ENCODE measurements at regions not wholly inside any gene's neighbourhood (a gene's known extent, or its start where the extent isn't known, plus 50 kb on each side); places are given as distances from the start of the nearest gene placed in this dataset.

DNA sequence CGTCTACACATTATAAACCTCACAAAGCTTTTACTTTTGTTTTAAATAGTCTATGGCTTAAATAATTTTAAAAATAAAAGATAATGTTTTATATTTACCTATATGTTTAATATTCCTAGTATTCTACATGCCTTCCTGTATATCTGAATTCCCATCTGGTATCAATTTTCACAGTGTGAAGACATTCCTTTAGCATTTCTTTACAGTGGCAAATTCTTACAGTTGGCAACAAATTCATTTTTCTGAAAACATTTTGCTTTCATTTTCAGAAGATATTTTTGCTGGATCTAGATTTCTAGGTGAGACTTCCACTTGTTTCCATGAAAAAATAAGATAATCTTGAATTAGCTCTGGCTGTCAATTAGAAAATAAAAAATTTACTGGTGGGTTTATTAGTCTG is 471.4 kb upstream of the NAALADL2 start:
- TF ChIP-seq, protein P1, sequence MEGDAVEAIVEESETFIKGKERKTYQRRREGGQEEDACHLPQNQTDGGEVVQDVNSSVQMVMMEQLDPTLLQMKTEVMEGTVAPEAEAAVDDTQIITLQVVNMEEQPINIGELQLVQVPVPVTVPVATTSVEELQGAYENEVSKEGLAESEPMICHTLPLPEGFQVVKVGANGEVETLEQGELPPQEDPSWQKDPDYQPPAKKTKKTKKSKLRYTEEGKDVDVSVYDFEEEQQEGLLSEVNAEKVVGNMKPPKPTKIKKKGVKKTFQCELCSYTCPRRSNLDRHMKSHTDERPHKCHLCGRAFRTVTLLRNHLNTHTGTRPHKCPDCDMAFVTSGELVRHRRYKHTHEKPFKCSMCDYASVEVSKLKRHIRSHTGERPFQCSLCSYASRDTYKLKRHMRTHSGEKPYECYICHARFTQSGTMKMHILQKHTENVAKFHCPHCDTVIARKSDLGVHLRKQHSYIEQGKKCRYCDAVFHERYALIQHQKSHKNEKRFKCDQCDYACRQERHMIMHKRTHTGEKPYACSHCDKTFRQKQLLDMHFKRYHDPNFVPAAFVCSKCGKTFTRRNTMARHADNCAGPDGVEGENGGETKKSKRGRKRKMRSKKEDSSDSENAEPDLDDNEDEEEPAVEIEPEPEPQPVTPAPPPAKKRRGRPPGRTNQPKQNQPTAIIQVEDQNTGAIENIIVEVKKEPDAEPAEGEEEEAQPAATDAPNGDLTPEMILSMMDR (IDR thresholded peaks at IDR 0.05; ENCODE audit: insufficient read depth, low read length, poor library complexity, severe bottlenecking): no peak
- no peak for TF ChIP-seq EZH2phosphoT487 (conservative IDR thresholded peaks at IDR 0.05; ENCODE audit: low read length)
